ENCODE measurements at regions not wholly inside any gene's neighbourhood (a gene's known extent, or its start where the extent isn't known, plus 50 kb on each side); places are given as distances from the start of the nearest gene placed in this dataset.

DNA sequence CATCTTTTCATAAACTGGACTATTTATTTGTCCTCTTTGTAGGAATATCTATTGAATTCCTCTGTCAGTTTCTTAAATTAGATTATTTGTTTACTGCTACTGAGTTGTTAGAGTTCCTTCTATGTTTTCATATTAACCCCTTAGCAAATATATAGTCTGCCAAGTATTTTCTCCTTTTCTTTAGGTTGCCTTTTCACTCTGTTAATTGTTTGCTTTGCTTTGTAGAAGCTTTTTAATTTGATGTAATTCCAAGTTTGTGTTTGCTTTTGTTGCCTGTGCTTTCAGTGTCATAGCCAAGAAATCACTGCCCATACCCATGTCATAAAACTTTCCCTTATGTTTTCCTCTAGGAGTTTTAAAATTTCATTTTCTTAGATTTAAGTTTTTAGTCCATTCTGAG, 256.2 kb upstream of the SEMA3A start:
- no peak for FAIRE-seq

DNA sequence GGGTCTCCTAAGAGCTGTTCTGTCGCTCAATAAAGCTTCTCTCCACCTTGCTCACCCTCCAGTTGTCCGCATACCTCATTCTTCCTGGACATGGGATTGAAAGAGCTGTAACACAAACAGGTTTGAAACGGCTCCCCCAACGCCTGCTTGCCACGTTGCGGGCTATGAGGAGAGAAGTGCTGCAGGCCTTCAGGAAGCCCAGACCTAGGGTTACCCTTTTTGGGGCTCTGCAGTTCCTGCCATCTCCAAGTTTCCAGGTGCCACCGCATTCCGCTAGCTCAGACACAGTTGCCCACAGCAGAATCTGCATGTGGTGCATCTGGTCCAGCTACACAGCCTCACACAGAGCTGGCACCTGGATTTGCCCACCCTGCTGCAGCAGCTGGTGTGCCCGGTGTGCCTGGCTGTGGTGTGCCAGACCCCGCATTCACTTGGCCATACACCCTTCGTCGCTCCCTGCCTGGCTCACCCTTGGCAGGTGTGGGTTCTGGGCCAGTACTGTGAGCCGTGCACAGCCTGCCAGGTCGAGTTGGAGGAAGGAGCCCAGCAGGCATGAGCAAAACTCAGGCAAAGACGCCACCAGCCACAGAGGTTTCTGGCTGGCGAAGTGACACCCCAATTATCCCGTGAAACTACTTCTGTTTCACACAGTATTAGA, 253.2 kb upstream of the SEMA3A start:
- FAIRE-seq (no peak), DNase-seq (ENCODE audit: insufficient read length, low spot score) (no peak)

More for the DNA sequence above, 256.2 kb upstream of the SEMA3A start:
- no peak for DNase-seq (ENCODE audit: insufficient read length, low spot score)

DNA sequence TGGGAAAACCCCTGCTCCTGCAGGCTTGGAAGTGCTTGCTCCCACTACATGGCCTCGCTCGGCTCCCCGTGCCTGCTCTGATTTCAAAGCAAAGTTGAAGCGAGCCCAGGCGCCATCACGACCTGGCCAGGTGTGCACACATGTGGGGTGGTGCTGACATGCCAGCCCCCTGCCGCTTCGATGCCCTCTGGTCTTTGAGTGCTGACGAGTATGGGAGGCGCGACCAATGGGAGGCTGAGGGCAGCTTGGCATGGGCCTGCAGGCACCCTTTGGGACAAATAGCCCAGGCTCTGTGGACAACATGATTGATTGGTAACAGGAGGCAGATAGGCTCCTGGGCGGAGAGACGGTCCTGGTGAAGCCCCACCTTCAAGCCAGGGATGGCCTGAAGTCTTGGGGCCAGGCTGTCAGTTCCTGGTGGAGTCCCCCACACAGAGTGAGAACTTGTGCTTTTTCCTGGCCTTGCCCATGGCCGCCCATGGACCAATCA, 252.4 kb upstream of the SEMA3A start:
- no peak for FAIRE-seq
- DNase-seq (ENCODE audit: insufficient read length, low spot score), result no peak

- no peak for FAIRE-seq
Observed at GRCh38 chr7:84425702-84426259, 231.2 kb upstream of the SEMA3A start.

GRCh38 chr7:84422790-84423189, 228.2 kb upstream of the SEMA3A start:
- DNase-seq (ENCODE audit: insufficient read length, low spot score) (no peak), FAIRE-seq (no peak)

More at GRCh38 chr7:84425702-84426259, 231.2 kb upstream of the SEMA3A start:
- DNase-seq (ENCODE audit: insufficient read length, low spot score), result no peak

- FAIRE-seq, result peak; percentile 63
- DNase-seq (ENCODE audit: insufficient read length, low spot score), result peak; percentile 31
Observed at GRCh38 chr7:84412161-84412969, 217.8 kb upstream of the SEMA3A start.

GRCh38 chr7:84399661-84400060, 205.1 kb upstream of the SEMA3A start:
- DNase-seq (ENCODE audit: insufficient read length, low spot score), result no peak

DNA sequence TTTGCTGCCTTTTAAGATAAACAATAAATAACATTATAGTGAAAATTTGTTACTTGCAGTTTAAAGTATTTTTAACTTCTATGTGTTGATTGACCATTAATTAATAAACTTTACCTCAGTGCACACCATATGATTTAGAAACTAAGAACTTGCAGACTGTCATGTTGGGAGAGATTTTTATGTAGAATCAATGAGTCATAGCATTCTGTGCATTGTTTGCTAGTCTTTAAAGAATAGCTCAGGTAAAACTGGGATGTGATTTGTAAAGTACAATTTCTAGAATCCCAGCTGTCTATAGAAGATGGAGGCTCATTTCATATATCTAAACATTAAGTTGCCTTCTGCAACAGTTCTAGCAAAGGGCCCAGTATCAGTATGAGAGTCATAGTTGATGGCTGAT, 199.6 kb upstream of the SEMA3A start:
- DNase-seq (ENCODE audit: insufficient read length, low spot score) (no peak), FAIRE-seq (no peak)

More at GRCh38 chr7:84399661-84400060, 205.1 kb upstream of the SEMA3A start:
- no peak for FAIRE-seq

- FAIRE-seq, result no peak
- no peak for DNase-seq (ENCODE audit: insufficient read length, low spot score)
Observed at GRCh38 chr7:84393786-84394185, 199.2 kb upstream of the SEMA3A start.

- FAIRE-seq, result no peak
Observed at GRCh38 chr7:84390845-84391244, 196.3 kb upstream of the SEMA3A start.

GRCh38 chr7:84389242-84389641, 194.7 kb upstream of the SEMA3A start:
- no peak for FAIRE-seq
- DNase-seq (ENCODE audit: insufficient read length, low spot score), result no peak

More at GRCh38 chr7:84390845-84391244, 196.3 kb upstream of the SEMA3A start:
- no peak for DNase-seq (ENCODE audit: insufficient read length, low spot score)

DNA sequence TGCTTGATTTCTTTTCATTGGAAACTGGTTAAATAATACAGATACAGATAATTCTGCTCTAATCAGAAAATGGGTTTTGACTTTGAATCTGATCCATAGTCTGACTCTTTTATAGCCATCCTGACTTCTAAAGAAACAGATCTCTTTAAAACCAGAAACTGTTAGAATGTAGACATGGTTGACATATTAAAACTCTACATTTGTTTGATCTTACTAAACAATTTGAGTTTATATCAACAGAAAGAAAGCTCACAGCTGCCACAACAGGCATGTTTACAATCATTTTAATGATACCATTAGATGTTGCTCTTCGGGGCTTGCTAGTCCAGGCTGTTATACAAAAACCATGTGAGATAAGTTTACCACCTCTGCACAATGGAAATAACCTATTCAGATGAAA, 193.0 kb upstream of the SEMA3A start:
- no peak for DNase-seq (ENCODE audit: insufficient read length, low spot score)
- no peak for FAIRE-seq

GRCh38 chr7:84384417-84384816, 189.8 kb upstream of the SEMA3A start:
- FAIRE-seq (no peak), DNase-seq (ENCODE audit: insufficient read length, low spot score) (no peak)

DNA sequence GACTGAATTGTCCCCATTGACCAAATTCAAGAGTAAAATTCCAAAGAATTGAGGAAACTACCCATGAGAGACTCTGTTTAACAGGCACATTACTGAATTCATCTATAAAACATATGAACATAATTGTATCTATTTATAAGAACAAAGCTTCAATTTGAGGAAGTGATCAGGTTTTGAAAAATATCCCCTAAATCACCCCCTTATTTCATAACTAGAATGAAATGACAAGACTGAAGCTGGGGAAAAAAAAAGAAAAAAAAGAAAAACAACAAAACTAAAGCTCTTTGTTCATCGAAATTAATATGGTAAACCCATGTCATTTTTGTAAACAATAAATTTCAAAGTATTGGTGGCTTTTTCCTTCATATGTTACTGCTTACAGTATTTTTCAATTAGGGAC, 184.9 kb upstream of the SEMA3A start:
- FAIRE-seq (no peak), DNase-seq (ENCODE audit: insufficient read length, low spot score) (no peak)

DNA sequence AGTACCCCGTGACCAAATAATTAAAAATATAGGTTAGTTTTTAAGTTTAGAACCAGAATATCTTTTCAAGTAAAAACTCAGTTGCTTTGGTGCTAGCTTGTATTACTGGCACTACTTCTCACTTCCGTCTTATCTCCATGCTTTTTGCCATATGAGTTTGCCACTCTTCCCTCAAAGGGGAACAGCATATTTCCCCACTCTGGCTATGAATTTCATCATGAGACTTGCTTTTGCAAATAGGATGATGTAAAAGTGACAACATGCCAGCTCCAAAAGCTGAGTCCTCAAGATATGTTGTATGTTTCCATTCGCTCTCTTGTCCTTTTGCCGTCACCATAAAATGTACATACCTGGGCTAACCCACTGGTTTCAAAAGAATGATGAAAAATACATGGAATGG, 178.1 kb upstream of the SEMA3A start:
- no peak for DNase-seq (ENCODE audit: insufficient read length, low spot score)
- no peak for FAIRE-seq

DNA sequence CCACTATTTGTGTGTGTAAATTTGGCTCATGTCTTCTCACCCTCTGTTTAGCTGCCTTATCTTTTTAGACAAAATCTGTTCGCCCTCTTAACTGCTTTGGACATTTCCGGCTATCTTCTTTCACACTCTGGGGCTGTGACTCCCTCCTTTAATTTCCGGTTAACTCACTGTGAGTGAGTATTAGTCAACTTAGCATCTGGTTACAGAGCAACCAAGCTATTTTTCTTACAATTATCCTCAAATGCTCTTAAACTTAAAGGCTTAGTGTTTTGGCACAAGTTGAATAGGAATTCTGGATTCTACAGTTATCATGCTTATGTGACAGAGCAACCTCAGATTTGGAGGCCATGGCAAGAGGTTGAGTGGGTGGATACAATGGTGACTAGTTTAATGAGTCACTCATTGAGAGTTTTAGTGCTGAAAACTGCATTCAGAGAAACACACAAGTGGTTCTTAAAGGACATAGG, 177.6 kb upstream of the SEMA3A start:
- no peak for FAIRE-seq

DNA sequence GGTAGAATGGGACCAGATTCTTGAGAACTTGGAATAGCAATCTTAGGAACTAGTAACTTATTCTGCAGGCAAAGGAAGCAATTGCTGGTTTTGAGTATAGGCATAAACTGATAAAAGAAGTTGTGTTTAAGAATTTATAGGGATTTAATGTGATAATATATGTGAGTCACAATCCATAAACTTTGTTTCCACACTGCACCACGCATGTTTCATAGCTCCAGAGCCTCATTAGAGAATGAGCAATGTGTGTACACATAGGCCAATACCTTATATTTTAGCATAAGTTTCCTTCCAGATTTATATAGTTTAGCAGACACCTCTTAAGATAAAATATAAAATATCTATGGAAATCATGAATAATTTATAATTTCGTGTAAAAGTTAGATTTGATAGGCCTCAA, 175.5 kb upstream of the SEMA3A start:
- DNase-seq (ENCODE audit: insufficient read length, low spot score), result no peak
- no peak for FAIRE-seq

More for the DNA sequence above, 177.6 kb upstream of the SEMA3A start:
- DNase-seq (ENCODE audit: insufficient read length, low spot score), result peak; percentile 4

- FAIRE-seq (no peak), DNase-seq (ENCODE audit: insufficient read length, low spot score) (no peak)
Observed at GRCh38 chr7:84368122-84368521, 173.5 kb upstream of the SEMA3A start.

DNA sequence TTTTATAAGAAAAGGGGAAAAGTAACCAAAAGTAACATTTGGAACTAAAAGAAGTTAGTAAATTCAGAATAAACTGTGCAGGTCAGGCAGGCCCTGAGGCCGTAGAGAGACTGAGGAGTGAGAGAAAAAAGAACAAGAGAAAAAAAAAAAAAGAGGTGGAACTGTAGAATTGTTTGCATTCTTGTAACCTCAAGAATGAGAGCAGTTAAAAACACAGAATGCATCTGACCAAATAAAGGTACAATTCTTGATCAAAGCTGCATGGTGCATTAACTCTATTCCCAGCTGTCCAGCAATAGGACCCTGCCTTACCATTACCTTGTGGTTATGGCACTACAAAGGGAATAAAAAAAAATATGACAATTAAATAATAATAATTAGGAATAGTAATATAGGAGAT, 170.1 kb upstream of the SEMA3A start:
- DNase-seq (ENCODE audit: insufficient read length, low spot score) (no peak), FAIRE-seq (no peak)

- no peak for DNase-seq (ENCODE audit: insufficient read length, low spot score)
- FAIRE-seq, result no peak
Observed at GRCh38 chr7:84363741-84364140, 169.2 kb upstream of the SEMA3A start.

GRCh38 chr7:84362828-84363227, 168.2 kb upstream of the SEMA3A start:
- FAIRE-seq (no peak), DNase-seq (ENCODE audit: insufficient read length, low spot score) (no peak)

Measured in HTR-8/SVneo (cell line).